ENCODE measurements at regions not wholly inside any gene's neighbourhood (a gene's known extent, or its start where the extent isn't known, plus 50 kb on each side); places are given as distances from the start of the nearest gene placed in this dataset.

DNA sequence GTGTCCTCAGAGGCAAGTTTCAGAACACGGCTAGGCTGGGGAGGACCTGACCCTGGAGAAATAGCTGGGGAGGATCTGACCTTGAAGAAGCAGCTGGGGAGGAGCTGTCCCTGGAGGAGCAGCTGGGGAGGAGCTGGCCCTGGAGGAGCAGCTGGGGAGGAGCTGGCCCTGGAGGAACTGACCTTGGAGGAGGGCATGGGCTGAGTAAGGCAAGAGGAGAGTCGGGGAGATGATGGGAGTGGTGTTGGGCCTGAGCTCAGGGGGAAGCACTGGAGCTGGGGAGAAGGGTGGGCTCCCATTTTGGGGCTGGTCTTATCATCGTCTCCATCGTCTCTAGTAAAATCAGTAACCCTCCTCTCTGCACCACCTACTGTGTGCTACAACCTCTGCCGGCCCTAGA is 179.8 kb upstream of the SHH start:
- Histone ChIP-seq H3K9me1 (replicated peaks; ENCODE audit: control insufficient read depth, extremely low read depth, insufficient read depth, low read length) (no peaks in the 10 kb centered on the region), H3K4me3 (replicated peaks in 1 of 3; ENCODE audit: insufficient read depth in 1 of 3, low read depth in 1 of 3, low read length in 3 of 3) (no peak overlapping the region), H3K9ac (replicated peaks; ENCODE audit: extremely low read depth, insufficient read depth, low read length) (no peak overlapping the region), H3K36me3 (ENCODE audit: control insufficient read depth in 2 of 2, extremely low read depth in 1 of 2, insufficient read depth in 2 of 2, low read length in 2 of 2) (no peaks in the 10 kb centered on the region), H3K79me2 (ENCODE audit: control insufficient read depth, insufficient read depth, low read length) (no peaks in the 10 kb centered on the region), H3K4me2 (ENCODE audit: insufficient read depth, low read length) (no peak overlapping the region), H3K4me1 (ENCODE audit: control insufficient read depth, extremely low read depth, insufficient read depth, low read length) (no peaks in the 10 kb centered on the region), H2AFZ (ENCODE audit: low read depth, low read length) (no peak overlapping the region), H3K27ac (ENCODE audit: insufficient read depth, low read depth, low read length) (no peak overlapping the region), H4K20me1 (replicated peaks; ENCODE audit: control insufficient read depth, extremely low read depth, insufficient read depth, low read length) (no peaks in the 10 kb centered on the region), H3K27me3 (ENCODE audit: control insufficient read depth in 2 of 2, insufficient read depth in 2 of 2, low read length in 2 of 2) (no peaks in the 10 kb centered on the region), H3K9me3 (replicated peaks; ENCODE audit: control insufficient read depth, insufficient read depth, low read length) (no peaks in the 10 kb centered on the region)
- no peak for TF ChIP-seq JUN (IDR thresholded peaks at IDR 0.05; ENCODE audit: borderline replicate concordance, insufficient read depth, insufficient read length, low read depth)
- no peak for TF ChIP-seq EZH2 (IDR thresholded peaks at IDR 0.05; ENCODE audit: borderline replicate concordance, low read depth, low read length, severe bottlenecking)
- TF ChIP-seq, protein P1, sequence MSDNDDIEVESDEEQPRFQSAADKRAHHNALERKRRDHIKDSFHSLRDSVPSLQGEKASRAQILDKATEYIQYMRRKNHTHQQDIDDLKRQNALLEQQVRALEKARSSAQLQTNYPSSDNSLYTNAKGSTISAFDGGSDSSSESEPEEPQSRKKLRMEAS (IDR thresholded peaks at IDR 0.05; ENCODE audit: insufficient read depth, insufficient read length), result no peak
- no peak for TF ChIP-seq POLR2AphosphoS5 (IDR thresholded peaks at IDR 0.05; ENCODE audit: insufficient read depth, low read depth, low read length)
- BruUV-seq (replicated peaks), result no TSS peak
- POLR2A ChIA-PET, result no interaction called here
- CTCF ChIA-PET, result no interaction called here
- dilution Hi-C loops (cut with MboI; ENCODE audit: extremely low pct_ligation_motif_present, low sequenced_read_pairs), result no loop called here
- intact Hi-C loops (cut with micrococcal nuclease), result no loop called here
- no peak for DNase-seq (ENCODE audit: low read depth, low spot score)
- FAIRE-seq, result no peak

- Histone ChIP-seq H3K36me3 (ENCODE audit: control insufficient read depth in 2 of 2, extremely low read depth in 1 of 2, insufficient read depth in 2 of 2, low read length in 2 of 2) (no peaks in the 10 kb centered on the region), H3K9me3 (replicated peaks; ENCODE audit: control insufficient read depth, insufficient read depth, low read length) (no peaks in the 10 kb centered on the region), H3K4me2 (ENCODE audit: insufficient read depth, low read length) (no peak overlapping the region), H3K9me1 (replicated peaks; ENCODE audit: control insufficient read depth, extremely low read depth, insufficient read depth, low read length) (no peaks in the 10 kb centered on the region), H2AFZ (ENCODE audit: low read depth, low read length) (no peak overlapping the region), H3K27ac (ENCODE audit: insufficient read depth, low read depth, low read length) (no peak overlapping the region), H4K20me1 (replicated peaks; ENCODE audit: control insufficient read depth, extremely low read depth, insufficient read depth, low read length) (no peaks in the 10 kb centered on the region), H3K79me2 (ENCODE audit: control insufficient read depth, insufficient read depth, low read length) (no peaks in the 10 kb centered on the region), H3K9ac (replicated peaks; ENCODE audit: extremely low read depth, insufficient read depth, low read length) (no peak overlapping the region), H3K27me3 (ENCODE audit: control insufficient read depth in 2 of 2, insufficient read depth in 2 of 2, low read length in 2 of 2) (no peaks in the 10 kb centered on the region), H3K4me1 (ENCODE audit: control insufficient read depth, extremely low read depth, insufficient read depth, low read length) (no peaks in the 10 kb centered on the region), H3K4me3 (replicated peaks in 1 of 3; ENCODE audit: insufficient read depth in 1 of 3, low read depth in 1 of 3, low read length in 3 of 3) (no peak overlapping the region)
- CTCF ChIA-PET, result interaction anchor here (0.6 kb wide), 1 partner anchor 46 kb away, joined by 3 read pairs; no protein-coding TSS in a partner anchor
- dilution Hi-C loops (cut with MboI; ENCODE audit: extremely low pct_ligation_motif_present, low sequenced_read_pairs) (no loop called here), intact Hi-C loops (cut with micrococcal nuclease) (no loop called here)
- BruUV-seq (replicated peaks), result no TSS peak
- TF ChIP-seq POLR2A (IDR thresholded peaks at IDR 0.05; ENCODE audit: low read depth, low read length), result no peak
- no peak for TF ChIP-seq GATA2 (IDR thresholded peaks at IDR 0.05; ENCODE audit: insufficient read depth, insufficient read length, low read depth, low read length)
- no peak for TF ChIP-seq FOS (IDR thresholded peaks at IDR 0.05; ENCODE audit: borderline replicate concordance, insufficient read depth, low read length)
- no peak for TF ChIP-seq EZH2 (IDR thresholded peaks at IDR 0.05; ENCODE audit: borderline replicate concordance, low read depth, low read length, severe bottlenecking)
- TF ChIP-seq, protein P1 (IDR thresholded peaks at IDR 0.05; ENCODE audit: insufficient read depth, insufficient read length), result no peak
- no peak for TF ChIP-seq CTCF (IDR thresholded peaks at IDR 0.05; ENCODE audit: extremely low read depth in 1 of 2, insufficient read depth in 1 of 2, low read depth in 1 of 2, low read length in 2 of 2)
- TF ChIP-seq JUN (IDR thresholded peaks at IDR 0.05; ENCODE audit: borderline replicate concordance, insufficient read depth, insufficient read length, low read depth), result no peak
- no peak for TF ChIP-seq MYC (IDR thresholded peaks at IDR 0.05; ENCODE audit: low read depth, low read length)
- TF ChIP-seq POLR2AphosphoS5 (IDR thresholded peaks at IDR 0.05; ENCODE audit: insufficient read depth, low read depth, low read length), result no peak
- no peak for FAIRE-seq
- POLR2A ChIA-PET, result no interaction called here
- DNase-seq (ENCODE audit: low read depth, low spot score), result no peak
These were observed 179.2 kb upstream of the SHH start for GRCh38 chr7:155991470-155991869.
